ENCODE measurements at regions not wholly inside any gene's neighbourhood (a gene's known extent, or its start where the extent isn't known, plus 50 kb on each side); places are given as distances from the start of the nearest gene placed in this dataset.

DNA sequence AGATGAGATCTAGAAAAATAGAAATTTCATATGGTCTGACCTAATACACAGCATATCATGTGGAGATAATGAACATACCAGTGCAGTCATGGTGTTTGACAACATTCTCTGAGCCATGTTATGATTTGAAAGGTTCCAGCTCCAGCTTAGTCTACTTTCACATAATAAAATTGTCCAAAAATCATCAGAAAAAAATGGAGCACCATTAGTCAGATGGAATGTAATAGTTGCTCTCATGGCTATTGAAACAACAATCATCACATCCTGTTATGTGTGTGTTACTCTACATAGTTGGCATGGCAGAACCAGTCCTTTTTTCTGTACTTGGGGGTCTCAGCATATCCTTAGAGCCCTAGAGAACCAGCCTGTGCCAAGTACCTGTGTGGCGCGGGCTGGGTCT lies 678.9 kb upstream of the FANCL start:
- no peak for FAIRE-seq

DNA sequence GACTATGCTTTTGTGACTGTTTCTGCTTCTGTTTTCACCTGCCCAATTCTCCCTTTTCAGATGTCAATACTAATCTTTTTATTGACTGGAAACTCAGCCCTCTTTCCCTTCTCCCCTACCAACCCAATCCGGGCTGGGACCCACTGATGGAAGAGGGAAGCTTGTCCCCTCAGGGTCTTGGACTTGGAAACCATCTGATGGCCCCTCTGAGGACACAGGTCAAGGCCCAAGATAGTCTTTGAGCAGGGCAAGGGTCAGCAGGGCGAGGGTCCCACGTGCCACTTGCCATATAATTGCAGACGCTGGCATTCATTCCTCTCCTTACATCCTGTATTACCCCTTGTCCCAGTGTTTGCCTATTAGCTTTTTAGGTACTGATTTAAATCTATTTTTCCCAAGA lies 678.2 kb upstream of the FANCL start:
- FAIRE-seq: no peak

DNA sequence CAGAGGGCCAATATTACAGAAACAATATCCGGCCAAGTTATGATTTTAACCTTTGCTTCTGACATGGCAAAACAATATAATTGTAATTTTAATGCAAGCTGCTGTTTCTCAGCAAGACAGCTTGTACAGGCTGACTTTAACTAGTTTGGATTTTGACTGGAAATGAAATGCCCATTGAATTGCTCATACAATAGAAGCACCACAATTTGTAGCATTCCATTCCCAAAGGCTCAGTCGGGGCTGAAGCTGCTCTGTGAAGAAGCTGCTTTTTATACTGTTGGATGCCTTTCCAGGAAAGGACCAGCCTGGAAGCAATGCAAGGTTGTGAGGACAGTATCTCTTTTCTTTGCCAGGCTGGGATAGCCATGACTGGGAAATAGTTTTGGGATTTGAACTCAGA lies 677.0 kb upstream of the FANCL start:
- FAIRE-seq: no peak

DNA sequence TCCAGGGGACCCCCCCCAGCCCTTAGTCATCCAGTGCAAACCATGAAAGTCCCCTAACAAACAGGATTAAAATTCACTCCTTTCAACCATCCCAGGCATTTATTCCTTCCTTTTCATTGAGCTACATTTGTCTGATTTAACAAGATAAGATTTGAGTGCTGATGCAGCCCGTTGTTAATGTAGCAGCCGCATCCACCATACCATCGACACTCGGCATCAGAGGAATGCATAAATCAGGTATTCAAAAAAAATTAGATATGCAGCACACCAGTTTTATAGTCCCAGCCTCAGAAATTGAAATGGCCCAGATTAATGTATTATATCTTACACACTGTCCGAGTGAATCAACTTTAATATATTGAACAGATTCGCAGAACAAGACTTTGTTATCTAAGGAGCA lies 676.5 kb upstream of the FANCL start:
- no peak for FAIRE-seq

DNA sequence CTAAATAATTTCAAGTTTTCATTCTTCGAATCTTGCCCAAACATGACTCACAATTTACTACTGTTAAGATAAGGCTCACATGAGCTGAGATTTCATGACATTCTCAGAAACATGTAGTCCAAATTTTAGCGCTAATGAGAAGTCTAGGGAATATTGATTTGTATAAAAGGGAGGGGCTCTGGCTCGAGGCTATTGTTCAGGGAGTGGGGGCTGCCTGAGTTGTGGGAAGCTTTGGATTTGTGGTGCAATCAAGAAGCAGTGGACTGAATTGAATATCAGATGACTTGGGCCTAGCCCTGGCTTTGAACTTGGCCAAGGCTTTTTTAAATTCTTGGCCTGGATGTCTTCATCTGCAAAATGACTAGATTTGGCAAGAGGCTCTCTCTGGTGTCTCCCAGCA lies 674.9 kb upstream of the FANCL start:
- no peak for FAIRE-seq

DNA sequence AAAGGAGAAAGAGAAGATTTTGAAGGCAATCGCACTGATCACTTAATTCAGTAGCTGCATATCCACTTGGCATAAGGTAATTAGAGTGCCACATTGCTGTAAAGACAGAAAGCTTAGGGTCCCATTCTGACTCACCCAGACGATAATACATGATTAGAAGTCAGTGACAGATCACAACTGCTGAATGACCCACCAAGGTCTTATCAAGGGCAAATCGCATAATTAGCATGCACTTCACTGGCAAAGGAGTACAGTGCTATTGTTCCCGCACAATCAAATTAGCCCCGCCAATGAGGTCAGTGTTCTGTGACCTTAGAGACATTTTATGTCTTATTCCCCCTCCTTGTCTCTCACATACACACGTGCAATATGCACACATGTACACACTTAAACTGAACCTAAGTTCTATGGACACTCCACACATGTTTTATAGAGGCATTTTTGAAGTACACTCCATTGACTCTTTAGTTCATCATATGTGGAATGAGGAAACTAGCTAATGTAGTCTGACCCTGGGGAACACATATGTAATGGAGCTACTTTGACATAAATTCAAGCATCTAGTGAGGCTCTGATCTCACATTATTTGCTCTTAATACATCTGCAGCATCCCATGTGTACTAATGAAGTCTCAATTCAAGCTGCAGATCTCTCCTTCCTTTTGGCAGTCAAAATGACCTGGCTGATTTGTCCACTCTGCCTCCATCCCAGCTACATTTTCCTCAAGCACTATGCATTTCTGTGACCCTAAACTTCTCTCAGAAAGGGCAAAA lies 673.8 kb upstream of the FANCL start:
- FAIRE-seq: no peak

DNA sequence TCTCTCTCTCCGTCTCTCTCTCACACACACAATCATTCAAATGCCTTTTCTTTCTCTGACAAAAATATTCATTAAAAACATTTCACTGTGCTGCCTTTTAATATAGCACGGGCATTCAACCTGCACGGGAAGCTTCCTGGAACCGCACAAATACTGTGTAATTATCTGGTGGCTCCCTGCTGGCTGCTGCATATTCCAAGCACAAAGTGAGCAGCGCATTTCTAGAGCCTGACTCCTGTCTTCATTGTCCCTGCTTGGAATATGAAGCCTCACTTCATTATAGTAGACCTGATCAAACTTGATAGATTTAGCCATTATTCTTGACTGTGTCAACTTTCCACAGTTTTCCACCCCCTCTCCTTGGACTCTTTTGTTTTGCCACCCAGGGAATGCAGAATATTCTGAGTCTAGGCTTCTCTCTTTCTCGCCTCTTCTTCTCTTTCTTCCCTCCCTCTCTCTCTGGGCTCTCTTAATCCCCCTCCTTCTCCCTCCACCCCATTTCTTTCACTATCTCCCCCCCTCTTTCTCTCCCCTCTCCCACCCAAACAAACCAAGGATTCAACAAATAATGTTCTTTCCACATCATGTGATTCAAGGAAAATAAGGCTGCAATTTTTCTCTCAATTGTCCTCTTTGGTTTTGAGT lies 672.1 kb upstream of the FANCL start:
- no peak for FAIRE-seq

DNA sequence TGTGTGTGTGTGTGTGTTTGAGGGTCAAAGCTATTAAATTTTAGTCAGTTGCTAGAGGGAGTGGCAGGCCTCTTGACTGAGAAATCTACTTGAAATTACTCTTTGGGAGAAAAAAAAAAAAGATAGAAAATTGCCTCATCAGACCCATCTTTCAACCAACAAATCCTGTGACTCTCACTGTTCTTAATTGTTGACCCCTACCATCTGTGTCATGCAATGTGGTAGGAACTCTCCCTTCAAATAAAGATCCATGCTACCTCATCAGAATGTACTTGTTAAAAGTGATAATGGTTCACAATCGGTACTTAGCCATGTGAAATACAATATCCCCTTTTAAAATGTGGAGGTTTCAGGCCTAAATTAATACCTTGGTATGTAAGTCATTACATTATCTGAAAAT lies 670.8 kb upstream of the FANCL start:
- FAIRE-seq: no peak

DNA sequence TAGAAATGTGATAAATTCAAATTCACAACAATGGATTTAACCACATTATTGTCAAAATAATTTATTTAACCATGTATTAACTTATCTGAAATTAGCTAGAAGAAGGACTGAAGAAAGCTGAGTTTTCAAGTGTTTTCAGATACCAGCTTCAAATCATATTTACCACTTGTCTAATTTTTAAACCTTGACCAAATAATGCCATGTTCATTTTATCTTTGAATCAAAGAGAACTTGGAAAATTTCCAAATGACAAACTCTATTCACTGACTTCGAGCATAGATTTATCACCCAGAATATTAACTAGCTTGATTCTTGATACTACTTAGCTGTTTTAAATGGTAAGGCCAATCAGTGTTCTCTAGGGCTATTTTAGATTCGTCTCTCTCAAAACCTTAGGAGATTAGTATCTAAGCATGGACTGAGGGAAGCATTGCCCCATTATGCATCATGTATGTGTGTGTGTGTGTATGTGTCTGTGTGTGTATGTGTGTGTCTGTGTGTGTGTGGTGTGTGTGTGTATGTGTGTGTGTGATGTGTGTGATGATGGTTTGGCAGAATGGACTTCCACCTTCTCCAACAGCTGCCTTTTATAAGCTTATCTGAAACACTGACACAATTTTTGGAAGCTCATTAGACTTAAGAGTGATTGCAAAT lies 667.5 kb upstream of the FANCL start:
- no peak for FAIRE-seq

DNA sequence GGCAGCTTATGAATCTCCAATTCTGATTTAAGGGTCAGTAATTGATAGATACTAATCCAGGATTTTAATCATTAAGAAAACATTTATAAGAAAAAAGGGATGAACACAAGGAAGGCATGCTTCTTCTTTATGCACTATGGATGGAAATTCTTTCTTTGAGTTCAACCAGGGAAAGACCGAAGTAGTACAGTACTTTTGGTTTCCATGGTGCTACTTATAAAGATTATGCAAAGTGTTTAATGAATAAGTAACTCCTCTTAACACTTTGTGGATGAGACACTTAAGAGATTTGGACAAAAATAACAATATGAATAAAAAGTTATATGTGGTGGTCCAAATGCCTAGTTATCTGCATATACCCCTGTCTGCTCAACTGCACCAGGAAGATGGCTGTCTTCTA lies 666.5 kb upstream of the FANCL start:
- no peak for FAIRE-seq

DNA sequence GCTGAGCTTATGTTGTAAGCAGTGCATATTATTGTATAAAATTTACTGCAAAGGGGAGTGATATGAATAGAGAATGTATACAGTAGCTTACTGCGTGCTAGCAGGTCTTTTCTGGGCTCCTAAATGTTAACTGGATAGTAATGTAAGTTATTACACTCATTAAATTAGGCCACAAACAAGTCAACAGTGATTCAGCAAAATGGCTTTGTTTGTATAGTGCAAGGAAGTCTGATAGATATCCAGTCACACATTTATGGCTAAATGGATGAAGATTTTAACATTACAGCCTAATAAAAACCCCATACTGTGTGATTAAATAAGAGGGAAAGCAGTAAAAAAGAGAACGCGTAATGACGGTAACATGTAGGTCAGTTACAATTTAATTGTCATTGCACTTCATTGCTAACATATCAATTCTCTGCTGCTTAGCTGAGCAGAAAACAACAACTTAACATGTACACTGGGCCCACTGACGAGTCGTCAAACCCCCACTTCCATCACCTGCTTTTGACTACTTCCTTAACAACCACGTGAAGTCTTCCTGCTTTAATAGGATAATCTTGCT lies 665.0 kb upstream of the FANCL start:
- no peak for FAIRE-seq

DNA sequence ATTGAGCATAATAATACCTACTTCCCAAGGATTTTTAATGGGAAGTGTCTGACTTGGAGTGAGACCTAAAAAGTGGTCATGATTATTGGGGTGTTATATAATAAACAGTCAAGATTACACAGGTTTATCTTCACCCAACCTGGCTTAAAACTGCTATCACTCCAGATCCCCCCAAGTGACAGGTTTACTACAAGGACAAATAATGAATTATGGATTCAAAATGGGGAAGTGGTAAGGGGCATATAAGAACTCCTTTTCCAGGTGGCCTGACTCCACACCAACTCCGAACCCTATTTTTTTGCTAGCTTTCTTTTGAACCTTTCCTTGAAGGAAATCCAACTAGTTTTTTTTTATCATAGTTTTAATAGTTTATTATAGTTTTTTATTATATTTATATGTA lies 663.0 kb upstream of the FANCL start:
- no peak for FAIRE-seq

DNA sequence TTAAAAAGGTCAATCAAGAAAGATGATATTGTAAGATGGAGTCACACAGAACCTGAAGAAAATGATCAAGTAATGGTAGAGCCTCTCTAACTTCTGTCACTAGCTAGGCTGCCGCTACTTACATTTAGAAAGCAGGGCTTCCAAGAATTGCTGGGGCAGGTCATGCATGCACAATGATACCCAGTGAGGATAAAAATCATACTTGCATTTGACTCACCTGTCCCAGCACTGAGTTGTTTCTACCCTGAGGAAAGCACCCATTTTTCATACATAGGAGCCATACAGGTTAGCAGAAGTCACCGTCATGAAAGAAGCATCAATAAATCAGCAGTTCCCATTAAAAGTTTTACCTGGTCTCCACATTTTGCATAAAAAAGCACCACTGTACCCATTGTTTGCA lies 662.3 kb upstream of the FANCL start:
- no peak for FAIRE-seq

DNA sequence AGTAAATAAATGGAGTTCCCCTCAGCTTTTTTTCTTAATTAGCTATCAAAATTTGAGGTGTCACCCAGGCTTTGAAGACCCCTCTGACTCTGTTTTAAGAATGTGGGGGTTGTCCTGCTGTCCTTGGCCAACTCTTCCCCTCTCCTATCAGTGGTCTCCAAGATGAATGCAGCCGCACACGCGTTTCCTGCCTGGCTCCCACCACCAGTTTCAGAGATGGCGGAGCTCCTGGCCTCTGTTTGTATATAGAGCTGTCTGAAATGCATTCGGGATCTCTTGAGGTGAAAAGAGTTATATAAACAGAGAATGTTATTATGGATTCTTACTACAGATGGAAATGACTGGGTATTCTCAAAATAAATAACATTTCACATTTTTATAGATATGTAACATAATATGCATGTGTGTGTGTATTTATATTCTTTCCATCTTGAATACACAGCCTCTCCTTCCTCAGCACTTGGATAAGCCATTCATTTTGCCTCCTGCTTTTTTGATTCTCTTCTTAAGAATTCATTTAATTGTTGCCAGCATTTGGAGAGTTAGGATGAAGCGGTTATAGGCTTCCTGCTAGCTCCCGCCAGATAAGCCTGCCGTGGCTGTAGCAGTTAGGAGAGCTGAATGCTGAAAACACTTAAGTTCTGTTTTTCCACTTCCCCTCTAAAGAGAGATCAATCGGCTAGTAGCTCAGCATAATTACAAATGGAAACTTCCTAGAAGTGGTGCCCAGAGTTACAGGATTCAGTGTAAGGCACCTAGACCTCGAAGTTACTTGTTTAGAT lies 659.3 kb upstream of the FANCL start:
- FAIRE-seq: no peak

DNA sequence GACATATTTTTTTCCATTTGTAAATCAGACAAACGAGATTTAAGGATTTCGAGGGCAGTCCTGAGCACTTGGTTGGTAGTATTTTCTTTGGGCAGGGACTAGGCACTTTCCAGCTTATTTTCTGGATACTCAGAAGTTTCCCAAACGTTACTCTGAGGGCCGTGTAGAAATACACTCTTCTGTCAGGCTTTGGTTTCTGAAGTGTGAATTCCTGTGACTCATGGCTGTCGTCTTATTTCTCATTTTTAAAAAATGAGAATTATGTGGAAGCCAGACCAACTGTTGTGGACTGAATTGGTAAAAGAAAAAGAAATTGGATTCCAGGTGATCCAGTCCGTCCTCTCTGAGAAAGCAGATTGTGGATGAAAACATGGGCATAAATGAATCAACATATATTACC lies 658.6 kb upstream of the FANCL start:
- FAIRE-seq: no peak

DNA sequence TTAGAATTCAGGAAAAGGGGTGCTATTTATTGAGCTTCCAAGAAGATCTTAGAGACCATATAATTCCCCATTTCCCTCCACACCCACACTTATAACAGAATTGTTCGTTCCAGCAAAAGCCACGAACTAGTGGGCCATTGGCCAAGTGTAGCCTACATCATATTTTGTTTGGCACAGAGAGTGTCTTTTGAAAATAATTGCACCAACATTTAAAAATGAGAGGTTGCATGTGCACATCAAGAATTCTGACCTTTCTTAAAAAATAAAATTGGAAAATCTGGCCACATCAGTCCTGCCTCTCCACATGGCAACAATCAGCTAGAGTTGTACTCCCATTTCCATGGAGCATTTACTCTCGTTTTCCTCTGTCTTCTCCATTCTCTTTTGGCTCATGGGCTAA lies 655.5 kb upstream of the FANCL start:
- no peak for FAIRE-seq

DNA sequence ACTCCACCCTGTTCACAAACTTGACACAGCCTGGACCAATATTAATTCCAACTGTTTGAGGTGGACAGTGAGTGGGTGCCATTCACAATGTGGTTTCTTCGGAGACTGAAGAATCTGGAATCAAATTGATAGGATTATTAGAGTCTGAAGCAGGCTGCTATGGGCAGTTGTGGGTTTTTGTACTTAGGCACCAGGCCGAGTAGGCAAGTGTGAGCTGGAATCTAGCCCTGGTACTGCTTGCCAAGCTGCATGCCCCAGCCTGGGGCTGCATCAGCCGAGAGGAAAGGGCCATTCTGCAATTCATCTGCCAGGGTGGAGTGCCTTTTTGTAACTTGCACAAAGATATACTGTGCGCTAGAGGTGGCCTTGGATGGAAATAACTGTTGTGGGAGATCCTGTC lies 654.7 kb upstream of the FANCL start:
- no peak for FAIRE-seq

DNA sequence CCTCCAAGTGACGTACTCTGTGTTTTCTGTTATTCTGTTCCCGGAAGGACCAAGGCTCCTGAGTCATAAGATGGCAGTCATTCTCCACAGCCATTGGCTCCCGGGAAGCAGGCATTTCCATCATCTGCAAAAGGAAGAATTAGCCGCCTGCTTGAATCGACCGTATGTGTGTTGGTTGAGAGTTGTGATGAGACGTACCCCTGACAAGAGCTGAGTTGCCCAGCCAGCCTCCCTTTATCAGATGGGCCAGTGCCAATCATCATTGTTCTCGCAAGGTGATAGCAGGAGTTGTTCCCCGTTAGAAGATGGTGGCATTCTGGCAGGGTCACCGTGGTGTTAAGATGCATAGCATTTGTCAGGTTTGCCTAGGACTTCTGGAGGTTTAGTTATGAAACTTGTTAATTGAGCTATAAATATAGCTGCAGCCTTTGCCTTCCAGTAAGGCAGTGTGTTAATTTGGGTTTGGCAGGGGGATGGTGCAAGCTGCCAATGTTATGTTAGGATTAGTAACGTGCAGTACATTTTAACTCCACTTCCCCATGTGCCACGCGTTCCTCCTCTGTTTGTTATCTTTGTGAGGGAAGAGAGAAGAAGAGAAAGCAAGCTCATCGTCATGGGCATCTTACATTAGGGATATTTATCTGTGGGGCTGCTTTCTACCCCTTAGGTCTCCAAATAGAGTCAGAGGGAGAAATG lies 652.7 kb upstream of the FANCL start:
- no peak for FAIRE-seq

DNA sequence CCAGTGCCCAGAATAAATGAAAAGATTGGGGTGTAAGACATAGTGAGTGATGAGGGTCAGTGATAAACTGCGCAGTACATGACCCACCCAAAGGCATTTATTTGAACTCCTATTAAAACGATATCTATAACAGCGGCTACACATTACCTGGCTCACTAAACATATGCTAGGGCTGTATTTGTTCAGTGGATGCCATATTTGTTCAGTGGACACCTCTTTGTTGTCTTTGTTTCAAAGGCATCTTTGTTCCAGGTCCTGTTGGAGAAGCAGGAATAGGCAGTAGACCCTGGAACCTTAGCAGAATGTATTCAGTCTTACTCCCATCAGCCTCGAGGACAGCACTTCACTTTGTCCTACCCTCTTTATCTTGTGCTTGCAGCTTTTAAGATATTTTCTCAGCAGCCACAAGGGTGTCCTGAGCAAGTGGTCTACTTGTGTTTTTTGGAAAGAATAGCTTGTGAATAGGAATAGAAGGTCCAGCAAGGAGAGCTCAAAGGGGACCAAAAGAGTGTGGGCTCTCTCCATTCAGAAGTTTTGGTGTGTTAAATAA lies 650.8 kb upstream of the FANCL start:
- FAIRE-seq: no peak

DNA sequence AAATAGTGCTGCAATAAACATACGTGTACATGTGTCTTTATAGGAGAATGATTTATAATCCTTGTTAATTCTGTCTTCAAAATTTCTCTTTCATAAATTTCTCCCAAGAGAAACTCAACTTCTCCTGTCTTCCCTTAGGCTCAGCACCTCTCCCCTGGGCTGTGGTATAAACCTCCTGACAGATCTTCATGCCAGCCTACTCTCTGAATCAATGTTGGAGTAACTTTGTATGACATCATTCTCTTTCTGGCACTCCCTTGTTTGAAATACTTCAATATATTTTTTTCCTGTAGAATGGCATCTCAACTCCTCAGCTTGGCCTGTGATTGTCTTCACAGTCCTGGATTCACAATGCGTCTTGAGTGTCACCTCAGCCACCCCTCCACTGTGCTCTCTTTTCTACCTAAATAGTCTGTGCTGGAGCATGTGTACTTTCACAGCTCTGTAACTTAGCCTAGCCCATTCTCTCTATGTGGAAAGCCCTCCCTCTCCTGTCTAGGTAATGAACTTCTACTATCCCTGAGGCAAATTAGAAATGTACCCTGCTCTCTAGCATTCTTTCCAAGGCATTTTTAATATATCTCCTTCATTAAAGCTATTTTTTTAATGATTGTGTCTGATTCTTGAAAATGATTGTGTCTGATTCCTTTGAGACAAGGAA lies 649.9 kb upstream of the FANCL start:
- FAIRE-seq: no peak

DNA sequence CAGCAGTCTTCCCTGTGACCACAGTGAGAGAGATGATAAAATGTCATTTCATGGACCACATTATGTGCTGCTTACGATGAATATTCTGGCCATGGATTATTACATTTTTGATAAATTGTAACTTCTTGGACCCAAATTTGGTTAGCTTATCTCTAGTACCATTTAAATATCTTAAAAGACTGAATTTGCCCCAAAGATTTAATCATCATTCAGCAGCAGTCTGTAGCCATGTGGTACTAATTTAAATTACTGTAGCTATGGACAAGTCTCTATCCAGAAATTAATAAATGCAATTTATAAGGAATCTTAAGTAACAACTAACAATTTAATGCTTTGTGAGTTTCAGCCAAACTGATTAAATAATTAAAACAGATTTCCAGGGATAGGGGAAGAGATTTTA lies 644.9 kb upstream of the FANCL start:
- FAIRE-seq: no peak

DNA sequence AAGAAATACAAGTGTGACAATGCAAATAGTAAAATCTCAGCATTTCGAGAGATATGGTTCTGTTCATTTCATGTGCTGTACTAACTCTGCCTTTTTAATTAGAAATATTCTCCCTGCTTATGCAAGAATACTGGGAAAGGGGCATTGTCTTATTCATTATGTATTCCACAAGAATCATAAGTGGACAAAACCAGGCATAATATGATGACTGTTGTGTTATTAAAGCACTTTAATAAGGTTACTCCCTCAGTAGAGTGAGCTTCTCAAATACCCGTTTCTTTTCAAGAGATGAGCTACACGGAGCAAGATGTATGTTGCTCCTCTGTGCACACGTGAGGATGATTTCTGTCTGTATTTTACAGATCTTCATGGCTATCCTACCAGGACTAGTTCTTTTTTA lies 638.7 kb upstream of the FANCL start:
- FAIRE-seq: no peak
